NB4 (cell line): ENCODE measurements at regions not wholly inside any gene's neighbourhood (a gene's known extent, or its start where the extent isn't known, plus 50 kb on each side); places are given as distances from the start of the nearest gene placed in this dataset.

Source experiments
- MYC ChIP-seq: IDR thresholded peaks from 2 replicates; pipeline ENCODE4 v1.6.1; 2011; ENCODE audit warnings: low read depth, low read length
- POLR2A ChIP-seq: IDR thresholded peaks from 2 replicates; pipeline ENCODE4 v1.6.1; 2011; ENCODE audit warnings: mild to moderate bottlenecking; ENCODE audit not compliant: insufficient read length; ENCODE audit errors: extremely low read depth
- TF ChIP-seq, protein P1 (sequence below): IDR thresholded peaks from one replicate; pipeline ENCODE4 v1.5.1; 2012; ENCODE audit warnings: low read depth, low read length
- TF ChIP-seq, protein P2 (sequence below): IDR thresholded peaks from 2 replicates; pipeline ENCODE4 v1.6.1; 2011; ENCODE audit warnings: low read depth, low read length

DNA sequence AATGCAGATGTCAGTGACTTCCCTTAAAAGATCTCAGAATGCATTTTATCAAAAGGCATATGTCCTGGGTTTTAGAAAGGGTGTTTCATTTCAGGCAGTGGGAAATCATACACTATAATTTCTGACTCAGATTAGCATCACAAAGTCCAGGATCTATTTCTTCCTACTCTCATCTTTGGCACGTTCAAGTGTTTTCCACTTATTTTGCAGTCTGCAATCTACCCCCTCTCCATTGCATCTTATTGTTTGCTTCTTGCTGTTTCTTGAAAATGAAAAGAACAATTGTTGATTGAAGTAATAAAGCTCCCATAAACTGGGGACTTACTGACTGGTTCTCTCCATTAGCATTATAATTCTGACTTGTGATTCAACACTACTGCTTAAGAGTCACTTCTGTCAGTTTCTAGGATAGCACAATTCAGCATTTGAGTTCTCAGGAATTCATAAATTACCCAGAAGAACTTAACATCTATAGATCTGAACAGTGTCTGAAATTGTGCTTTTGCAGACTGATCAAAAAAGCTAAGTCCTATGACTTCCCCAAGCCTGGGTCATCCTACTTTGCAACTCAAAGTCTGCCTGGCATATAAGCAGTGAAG, 332.9 kb downstream of the RASEF start:
- TF ChIP-seq, protein P1, sequence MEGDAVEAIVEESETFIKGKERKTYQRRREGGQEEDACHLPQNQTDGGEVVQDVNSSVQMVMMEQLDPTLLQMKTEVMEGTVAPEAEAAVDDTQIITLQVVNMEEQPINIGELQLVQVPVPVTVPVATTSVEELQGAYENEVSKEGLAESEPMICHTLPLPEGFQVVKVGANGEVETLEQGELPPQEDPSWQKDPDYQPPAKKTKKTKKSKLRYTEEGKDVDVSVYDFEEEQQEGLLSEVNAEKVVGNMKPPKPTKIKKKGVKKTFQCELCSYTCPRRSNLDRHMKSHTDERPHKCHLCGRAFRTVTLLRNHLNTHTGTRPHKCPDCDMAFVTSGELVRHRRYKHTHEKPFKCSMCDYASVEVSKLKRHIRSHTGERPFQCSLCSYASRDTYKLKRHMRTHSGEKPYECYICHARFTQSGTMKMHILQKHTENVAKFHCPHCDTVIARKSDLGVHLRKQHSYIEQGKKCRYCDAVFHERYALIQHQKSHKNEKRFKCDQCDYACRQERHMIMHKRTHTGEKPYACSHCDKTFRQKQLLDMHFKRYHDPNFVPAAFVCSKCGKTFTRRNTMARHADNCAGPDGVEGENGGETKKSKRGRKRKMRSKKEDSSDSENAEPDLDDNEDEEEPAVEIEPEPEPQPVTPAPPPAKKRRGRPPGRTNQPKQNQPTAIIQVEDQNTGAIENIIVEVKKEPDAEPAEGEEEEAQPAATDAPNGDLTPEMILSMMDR: no peak
- TF ChIP-seq POLR2A (no peak), MYC (no peak)
- TF ChIP-seq, protein P2, sequence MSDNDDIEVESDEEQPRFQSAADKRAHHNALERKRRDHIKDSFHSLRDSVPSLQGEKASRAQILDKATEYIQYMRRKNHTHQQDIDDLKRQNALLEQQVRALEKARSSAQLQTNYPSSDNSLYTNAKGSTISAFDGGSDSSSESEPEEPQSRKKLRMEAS: no peak
